ENCODE measurements at regions not wholly inside any gene's neighbourhood (a gene's known extent, or its start where the extent isn't known, plus 50 kb on each side); places are given as distances from the start of the nearest gene placed in this dataset.

- TF ChIP-seq, protein P1, sequence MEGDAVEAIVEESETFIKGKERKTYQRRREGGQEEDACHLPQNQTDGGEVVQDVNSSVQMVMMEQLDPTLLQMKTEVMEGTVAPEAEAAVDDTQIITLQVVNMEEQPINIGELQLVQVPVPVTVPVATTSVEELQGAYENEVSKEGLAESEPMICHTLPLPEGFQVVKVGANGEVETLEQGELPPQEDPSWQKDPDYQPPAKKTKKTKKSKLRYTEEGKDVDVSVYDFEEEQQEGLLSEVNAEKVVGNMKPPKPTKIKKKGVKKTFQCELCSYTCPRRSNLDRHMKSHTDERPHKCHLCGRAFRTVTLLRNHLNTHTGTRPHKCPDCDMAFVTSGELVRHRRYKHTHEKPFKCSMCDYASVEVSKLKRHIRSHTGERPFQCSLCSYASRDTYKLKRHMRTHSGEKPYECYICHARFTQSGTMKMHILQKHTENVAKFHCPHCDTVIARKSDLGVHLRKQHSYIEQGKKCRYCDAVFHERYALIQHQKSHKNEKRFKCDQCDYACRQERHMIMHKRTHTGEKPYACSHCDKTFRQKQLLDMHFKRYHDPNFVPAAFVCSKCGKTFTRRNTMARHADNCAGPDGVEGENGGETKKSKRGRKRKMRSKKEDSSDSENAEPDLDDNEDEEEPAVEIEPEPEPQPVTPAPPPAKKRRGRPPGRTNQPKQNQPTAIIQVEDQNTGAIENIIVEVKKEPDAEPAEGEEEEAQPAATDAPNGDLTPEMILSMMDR (IDR thresholded peaks at IDR 0.05): no peak
- TF ChIP-seq POLR2A (IDR thresholded peaks at IDR 0.05): no peak
- TF ChIP-seq POLR2AphosphoS5 (IDR thresholded peaks at IDR 0.05; ENCODE audit: insufficient read depth in 1 of 2, low read depth in 1 of 2): no peak
Observed at GRCh38 chr11:112374486-112375140, 114.0 kb upstream of the PLET1 start.

Data from vagina (tissue), 2 donors.